Activated naive CD4-positive, alpha-beta T cell treated with anti-CD3 and anti-CD28 coated beads for 36 hours (primary cell): ENCODE measurements at regions not wholly inside any gene's neighbourhood (a gene's known extent, or its start where the extent isn't known, plus 50 kb on each side); places are given as distances from the start of the nearest gene placed in this dataset.
"Not testable (repeated sequence)": the region's sequence is repeated elsewhere in the genome, so short reads cannot be mapped to it uniquely, and the experiment has no call there.

Experiments used
- CTCF ChIA-PET: fragments of 350-600 bp; sonication (Branson Sonifier 250); formaldehyde crosslinking; loops from one replicate; lab custom pipeline; 2021; ENCODE audit warnings: antibody characterized with exemption; lab: Charles Lee
- DNase-seq: peaks from one replicate; pipeline ENCODE4 v3.0.0-alpha.2; 2020
- H3K27ac Mint-ChIP-seq: one replicate; pipeline ENCODE4 v1.8.0; 2021; ENCODE audit warnings: mild to moderate bottlenecking, mixed read lengths
- H3K27me3 Mint-ChIP-seq: one replicate; pipeline ENCODE4 v1.8.0; 2021; ENCODE audit warnings: low read depth, mixed read lengths
- H3K36me3 Mint-ChIP-seq: one replicate; pipeline ENCODE4 v1.8.0; 2021; ENCODE audit warnings: low read depth, mixed read lengths
- H3K4me1 Mint-ChIP-seq: one replicate; pipeline ENCODE4 v1.8.0; 2021; ENCODE audit warnings: low read depth, mixed read lengths
- H3K4me3 Mint-ChIP-seq: one replicate; pipeline ENCODE4 v1.8.0; 2021; ENCODE audit warnings: mild to moderate bottlenecking, moderate library complexity, mixed read lengths
- H3K9me3 Mint-ChIP-seq: one replicate; pipeline ENCODE4 v1.8.0; 2021; ENCODE audit warnings: mixed read lengths
- intact Hi-C: fragments of 100-400 bp; cut with micrococcal nuclease; formaldehyde crosslinking; loops from one replicate; pipeline ENCODE4 v1.15.1; 2023

DNA sequence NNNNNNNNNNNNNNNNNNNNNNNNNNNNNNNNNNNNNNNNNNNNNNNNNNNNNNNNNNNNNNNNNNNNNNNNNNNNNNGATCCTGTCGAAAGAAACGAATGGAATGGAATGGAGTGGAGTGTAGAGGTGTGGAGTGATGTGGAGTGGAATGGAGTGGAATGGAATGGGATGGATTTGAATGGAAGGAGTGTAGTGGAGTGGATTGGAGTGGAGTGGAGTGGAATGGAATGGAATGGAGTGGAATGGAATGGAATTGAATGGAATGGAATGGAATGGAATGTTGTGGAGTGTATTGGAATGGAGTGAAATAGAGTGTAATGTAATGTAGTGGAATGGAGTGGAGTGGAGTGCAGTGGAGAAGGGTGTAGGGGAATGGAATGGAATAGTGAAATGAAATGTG lies 1275.4 kb upstream of the TPTE start:
- DNase-seq, CTCF ChIA-PET, intact Hi-C loops, H3K27ac Mint-ChIP-seq, H3K27me3 Mint-ChIP-seq, H3K4me3 Mint-ChIP-seq, H3K4me1 Mint-ChIP-seq: not testable (repeated sequence)
- peaks cover 28% of the 10 kb centered on the region for H3K9me3 Mint-ChIP-seq
- peaks cover 21% of the 10 kb centered on the region for H3K36me3 Mint-ChIP-seq

DNA sequence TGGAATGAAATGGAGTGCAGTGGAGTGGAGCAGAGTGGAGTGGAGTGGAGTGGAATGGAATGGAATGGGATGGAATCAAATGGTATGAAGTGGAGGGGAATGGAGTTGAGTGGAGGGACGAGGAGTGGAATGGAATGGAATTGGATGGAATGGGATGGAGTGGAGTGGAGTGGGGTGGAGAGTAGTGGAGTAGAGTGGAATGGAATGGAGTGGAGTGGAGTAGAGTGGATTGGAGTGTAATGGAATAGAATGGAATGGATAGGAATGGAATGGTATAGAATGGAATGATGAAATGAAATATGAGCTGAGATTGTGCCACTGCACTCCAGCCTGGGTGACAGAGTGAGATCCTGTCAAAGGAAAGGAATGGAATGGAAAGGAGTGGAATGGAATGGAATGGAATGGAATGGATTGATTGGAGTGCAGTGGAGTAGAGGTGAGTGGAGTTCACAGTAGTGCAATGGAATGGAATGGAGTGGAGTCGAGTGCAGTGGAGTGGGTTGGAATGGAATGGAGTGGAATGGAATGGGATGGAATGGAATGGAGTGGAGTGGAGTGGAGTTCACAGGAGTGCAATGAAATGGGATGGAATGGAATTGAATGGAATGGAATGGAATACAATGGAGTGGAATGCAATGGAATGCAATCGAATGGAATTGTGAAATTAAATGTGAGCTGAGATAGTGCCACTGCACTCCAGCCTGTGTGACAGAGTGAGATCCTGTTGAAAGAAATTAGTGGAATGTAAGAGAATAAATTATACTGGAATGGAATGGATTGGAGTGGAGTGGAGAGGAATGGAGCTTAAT lies 1274.7 kb upstream of the TPTE start:
- H3K27me3 Mint-ChIP-seq, H3K4me3 Mint-ChIP-seq, CTCF ChIA-PET, H3K4me1 Mint-ChIP-seq, H3K27ac Mint-ChIP-seq, intact Hi-C loops: not testable (repeated sequence)
- Mint-ChIP-seq H3K36me3 (peaks cover 21% of the 10 kb centered on the region), H3K9me3 (peaks cover 28% of the 10 kb centered on the region)
- DNase-seq, result peak; percentile 3

DNA sequence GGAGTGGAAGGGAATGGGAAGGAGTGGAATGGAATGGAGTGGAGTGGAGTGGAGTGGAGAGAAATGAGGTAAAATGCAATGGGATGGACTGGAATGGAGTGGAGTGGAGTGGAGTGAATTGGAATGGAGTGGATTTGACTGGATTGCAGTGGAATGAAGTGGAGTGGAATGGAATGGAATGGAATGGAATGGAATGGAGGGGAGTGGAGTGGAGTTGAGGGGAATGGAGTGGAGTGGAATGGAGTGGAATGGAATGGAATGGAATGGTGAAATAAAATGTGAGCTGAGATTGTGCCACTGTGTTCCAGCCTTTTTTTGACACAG lies 1274.1 kb upstream of the TPTE start:
- H3K27me3 Mint-ChIP-seq, CTCF ChIA-PET, intact Hi-C loops, H3K4me3 Mint-ChIP-seq, H3K27ac Mint-ChIP-seq, DNase-seq, H3K4me1 Mint-ChIP-seq: not testable (repeated sequence)
- Mint-ChIP-seq H3K36me3 (peaks cover 21% of the 10 kb centered on the region), H3K9me3 (peaks cover 28% of the 10 kb centered on the region)

DNA sequence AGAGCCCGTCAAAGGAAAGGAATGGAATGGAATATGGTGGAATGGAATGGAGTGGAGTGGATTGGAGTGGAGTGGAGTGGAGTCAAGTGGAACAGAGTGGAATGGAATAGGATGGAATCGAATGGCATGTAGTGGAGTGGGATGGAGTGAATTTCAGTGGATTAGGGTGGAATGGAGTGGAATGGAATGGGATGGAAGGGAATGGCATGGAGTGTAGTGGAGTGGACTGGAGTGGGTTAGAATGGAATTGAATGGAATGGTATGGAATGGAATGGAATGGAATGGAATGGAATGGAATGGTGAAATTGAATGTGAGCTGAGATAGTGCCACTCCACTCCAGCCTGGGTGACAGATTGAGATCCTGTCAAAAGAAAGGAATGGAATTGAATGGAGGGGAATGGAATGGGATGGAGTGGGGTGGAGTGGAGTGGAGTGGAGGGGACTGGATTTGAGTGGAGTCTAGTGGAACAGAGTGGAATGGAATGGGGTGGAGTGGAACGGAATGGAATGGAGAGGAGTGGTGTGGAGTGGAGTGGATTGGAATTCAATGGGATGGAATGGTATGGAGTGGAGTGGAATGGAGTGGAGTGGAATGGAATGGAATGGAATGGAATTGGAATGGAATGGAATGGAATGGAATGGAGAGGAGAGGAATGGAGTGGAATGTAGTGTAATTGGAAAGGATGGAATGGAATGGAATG lies 1273.6 kb upstream of the TPTE start:
- Mint-ChIP-seq H3K36me3 (peaks cover 21% of the 10 kb centered on the region), H3K9me3 (peaks cover 28% of the 10 kb centered on the region)
- H3K4me3 Mint-ChIP-seq, H3K27ac Mint-ChIP-seq, DNase-seq, CTCF ChIA-PET, intact Hi-C loops, H3K4me1 Mint-ChIP-seq, H3K27me3 Mint-ChIP-seq: not testable (repeated sequence)
